AG10803 (cell line): ENCODE measurements at regions not wholly inside any gene's neighbourhood (a gene's known extent, or its start where the extent isn't known, plus 50 kb on each side); places are given as distances from the start of the nearest gene placed in this dataset.

ENCODE experiments used
- DNase-seq: peaks from one replicate; pipeline ENCODE4 v3.0.0; 2010; ENCODE audit warnings: low read depth
- H3K4me3 ChIP-seq: 2 replicates; pipeline ENCODE4 v1.5.1; 2011; ENCODE audit warnings: mild to moderate bottlenecking, low read length, control low read depth
- CTCF ChIP-seq: conservative IDR thresholded peaks from 2 replicates; pipeline ENCODE4 v1.5.1; 2011; ENCODE audit warnings: mild to moderate bottlenecking, low read length, control low read depth, inconsistent platforms

DNA sequence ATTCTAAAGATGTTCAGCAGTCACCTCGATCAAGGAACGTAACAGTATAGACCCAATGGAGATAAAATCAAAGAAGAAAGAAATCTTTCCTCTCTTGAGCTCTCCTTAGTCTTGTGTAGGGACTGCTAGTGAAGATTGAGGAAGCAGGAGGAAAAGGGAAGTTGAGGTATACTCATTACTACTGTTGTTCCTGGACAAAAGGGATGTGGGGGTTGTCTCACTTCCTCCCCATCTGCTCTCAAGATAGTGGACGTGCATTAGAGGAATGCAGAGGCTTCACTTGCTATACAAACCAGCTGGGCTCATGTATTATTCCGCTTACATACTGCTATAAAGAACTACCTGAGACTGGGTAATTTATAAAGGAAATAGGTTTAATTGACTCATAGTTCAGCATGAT, 208.9 kb upstream of the ARHGEF9 start:
- no peak for DNase-seq
- TF ChIP-seq CTCF, result no peak

DNA sequence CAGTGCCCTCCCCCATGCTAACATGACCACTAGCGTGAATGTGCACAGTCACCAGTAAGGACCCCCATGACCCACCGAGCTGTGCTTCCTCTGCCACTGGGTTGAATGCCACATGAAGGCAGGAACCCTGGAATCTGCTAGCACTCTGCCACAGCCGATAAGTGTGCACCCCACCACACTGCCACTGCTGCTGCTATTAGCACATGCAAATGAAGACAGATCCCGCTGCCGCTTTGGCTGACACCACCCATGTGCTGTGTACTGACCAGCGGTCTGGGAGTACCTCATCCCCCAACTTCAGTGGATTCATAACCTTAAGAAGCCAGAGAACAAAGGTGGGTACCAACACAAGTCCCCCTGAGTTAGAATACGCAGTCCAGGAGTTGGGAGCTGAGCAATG, 200.9 kb upstream of the ARHGEF9 start:
- TF ChIP-seq CTCF, result no peak
- DNase-seq, result no peak
- H3K4me3 ChIP-seq, result no peak overlapping the region

More for the DNA sequence above, 208.9 kb upstream of the ARHGEF9 start:
- no peak overlapping the region for H3K4me3 ChIP-seq

DNA sequence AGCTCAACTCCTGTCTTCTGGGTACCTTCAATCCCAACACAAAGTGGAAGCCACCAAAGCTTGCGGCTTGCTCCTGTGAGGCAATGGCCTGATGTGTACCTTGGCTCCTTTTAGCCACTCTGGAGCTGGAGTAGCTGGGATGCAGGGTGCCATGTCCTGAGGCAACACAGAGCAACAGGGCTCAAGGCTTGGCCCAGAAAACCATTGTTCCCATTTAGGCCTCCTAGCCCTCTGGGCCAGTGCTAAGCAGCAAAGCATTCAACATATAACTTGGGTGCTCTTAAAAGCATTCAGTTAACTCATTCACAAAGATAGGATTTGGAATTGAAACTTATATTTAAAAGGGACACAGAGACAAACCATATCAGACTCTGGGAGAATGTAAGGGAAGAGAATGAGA, 194.5 kb upstream of the ARHGEF9 start:
- no peak overlapping the region for H3K4me3 ChIP-seq
- no peak for DNase-seq
- TF ChIP-seq CTCF, result no peak

DNA sequence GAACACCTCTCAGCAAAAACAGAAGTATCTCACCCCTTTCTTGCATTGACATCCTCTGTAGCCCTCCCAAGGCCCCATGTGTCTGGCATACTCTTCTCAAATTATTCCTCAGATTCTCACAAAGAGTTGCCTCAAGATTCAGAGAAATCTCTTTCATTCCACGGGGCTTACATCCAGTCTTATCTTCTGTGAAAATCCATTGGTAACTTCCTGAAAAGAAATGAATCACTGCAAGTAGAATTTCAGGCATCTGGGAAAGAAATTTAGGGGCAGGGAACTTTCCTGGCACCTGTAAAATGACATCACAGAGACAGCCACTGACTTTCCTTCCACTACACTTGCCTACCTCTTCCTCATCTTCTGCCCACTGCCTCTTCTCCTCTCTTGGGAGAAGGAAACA, 182.5 kb upstream of the ARHGEF9 start:
- no peak overlapping the region for H3K4me3 ChIP-seq
- TF ChIP-seq CTCF, result no peak
- peak; percentile 16 for DNase-seq

GRCh38 chrX:63963095-63963784, 178.2 kb upstream of the ARHGEF9 start:
- no peak for TF ChIP-seq CTCF
- no peak overlapping the region for H3K4me3 ChIP-seq

GRCh38 chrX:63961964-63962363, 176.9 kb upstream of the ARHGEF9 start:
- TF ChIP-seq CTCF, result no peak
- DNase-seq, result no peak
- H3K4me3 ChIP-seq, result no peak overlapping the region

More at GRCh38 chrX:63963095-63963784, 178.2 kb upstream of the ARHGEF9 start:
- no peak for DNase-seq

DNA sequence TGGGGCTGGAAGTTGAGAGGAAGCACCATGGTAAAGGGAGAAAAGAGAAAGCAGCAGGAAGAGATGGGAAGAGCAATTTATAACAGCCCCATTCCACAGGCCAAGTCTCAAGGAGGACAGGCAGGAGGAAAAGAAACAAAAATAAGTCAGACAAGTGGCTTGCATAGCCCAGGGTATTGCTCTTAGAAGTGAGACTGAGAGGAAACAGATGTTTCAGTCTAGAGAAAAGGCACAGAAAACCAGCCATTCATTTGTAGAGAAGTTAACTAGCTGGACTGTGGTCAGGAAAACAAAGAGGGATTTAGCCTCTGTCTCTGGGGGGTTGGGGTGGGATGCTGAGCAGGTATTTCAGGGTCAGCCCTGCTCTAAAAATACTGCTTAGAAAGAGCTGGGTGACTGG, 175.0 kb upstream of the ARHGEF9 start:
- no peak for TF ChIP-seq CTCF

More for the DNA sequence above, 175.0 kb upstream of the ARHGEF9 start:
- H3K4me3 ChIP-seq, result no peak overlapping the region
- DNase-seq, result no peak
